ENCODE measurements at regions not wholly inside any gene's neighbourhood (a gene's known extent, or its start where the extent isn't known, plus 50 kb on each side); places are given as distances from the start of the nearest gene placed in this dataset.

DNA sequence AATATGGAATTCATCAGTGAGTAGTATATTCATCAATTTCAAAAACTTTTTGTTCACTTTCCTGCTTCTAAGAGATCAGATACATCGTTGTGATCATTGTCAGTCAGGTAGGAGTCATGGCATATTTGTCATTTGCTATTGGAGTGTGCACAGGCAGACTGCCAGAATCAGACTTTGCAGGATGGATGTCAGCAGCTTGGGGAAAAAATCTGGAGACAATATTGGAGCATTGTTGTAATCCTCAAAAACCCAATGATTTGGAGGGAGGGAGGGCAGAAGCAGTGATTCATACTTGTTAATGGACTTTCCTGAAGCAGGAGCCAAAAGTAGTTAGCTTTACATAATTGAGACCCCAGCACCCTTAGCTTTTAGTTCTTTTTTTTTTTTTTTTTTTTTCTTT, 59.6 kb upstream of the DRP2 start:
- TF ChIP-seq CTCF (IDR thresholded peaks at IDR 0.05; ENCODE audit: low read depth, low read length) = no peak
- Histone ChIP-seq H3K4me3 (no peak overlapping the region), H3K36me3 (no peaks in the 10 kb centered on the region), H3K4me1 (ENCODE audit: low read depth) (no peaks in the 10 kb centered on the region), H3K9me3 (ENCODE audit: low read depth) (no peaks in the 10 kb centered on the region), H3K27me3 (no peaks in the 10 kb centered on the region), H3K27ac (no peak overlapping the region)
- no peak for DNase-seq (ENCODE audit: low read depth in 1 of 2, low spot score in 1 of 2)

GRCh38 chrX:101163166-101163565, 56.4 kb upstream of the DRP2 start:
- no peak for TF ChIP-seq CTCF (IDR thresholded peaks at IDR 0.05; ENCODE audit: low read depth, low read length)
- H3K36me3 ChIP-seq = no peaks in the 10 kb centered on the region

GRCh38 chrX:101164766-101165590, 54.6 kb upstream of the DRP2 start:
- no peak overlapping the region for H3K27ac ChIP-seq
- no peaks in the 10 kb centered on the region for H3K4me1 ChIP-seq (ENCODE audit: low read depth)
- no peaks in the 10 kb centered on the region for H3K9me3 ChIP-seq (ENCODE audit: low read depth)
- no peak for TF ChIP-seq CTCF (IDR thresholded peaks at IDR 0.05; ENCODE audit: low read depth, low read length)
- DNase-seq (ENCODE audit: low read depth in 1 of 2, low spot score in 1 of 2) = peak in 1 of 2 donors; percentile 29
- H3K4me3 ChIP-seq = no peak overlapping the region
- H3K27me3 ChIP-seq = no peaks in the 10 kb centered on the region
- H3K36me3 ChIP-seq = no peaks in the 10 kb centered on the region

More at GRCh38 chrX:101163166-101163565, 56.4 kb upstream of the DRP2 start:
- Histone ChIP-seq H3K9me3 (ENCODE audit: low read depth) (no peaks in the 10 kb centered on the region), H3K27ac (no peak overlapping the region), H3K27me3 (no peaks in the 10 kb centered on the region), H3K4me3 (no peak overlapping the region), H3K4me1 (ENCODE audit: low read depth) (no peaks in the 10 kb centered on the region)
- DNase-seq (ENCODE audit: low read depth in 1 of 2, low spot score in 1 of 2) = no peak

Data from cardiac muscle cell (in vitro differentiated cells and primary cell).